Naive thymus-derived CD8-positive, alpha-beta T cell (primary cell): ENCODE measurements at regions not wholly inside any gene's neighbourhood (a gene's known extent, or its start where the extent isn't known, plus 50 kb on each side); places are given as distances from the start of the nearest gene placed in this dataset.
"Not testable (repeated sequence)": the region's sequence is repeated elsewhere in the genome, so short reads cannot be mapped to it uniquely, and the experiment has no call there.

Experiments
- ATAC-seq, 2 donors: fragments of 150-1000 bp; cut with Tn5 transposase in 1 of 2; sonication (Bioruptor Pico), chemical (Tn5 transposase) in 1 of 2; 1 replicate in 1 of 2; 2 replicates in 1 of 2; pipeline ENCODE4 v1.10.0; 2021; ENCODE audit warnings: mild to moderate bottlenecking in 2 of 2, moderate library complexity in 2 of 2
- POLR2A ChIA-PET: fragments of 350-600 bp; sonication (Branson Sonifier 250); formaldehyde crosslinking; loops from one replicate; lab custom pipeline; 2021; ENCODE audit warnings: antibody characterized with exemption; lab: Charles Lee
- DNase-seq, 10 donors: peaks; one replicate each; pipeline versions ENCODE4 v3.0.0 to v3.0.0-alpha.2; 2020 to 2022
- H3K27ac Mint-ChIP-seq, 10 donors: one replicate each; pipeline ENCODE4 v1.8.0; 2020 to 2022; ENCODE audit warnings: mild to moderate bottlenecking in 10 of 10, mixed read lengths in 10 of 10, moderate library complexity in 4 of 10, inconsistent platforms in 1 of 10
- H3K27me3 Mint-ChIP-seq, 5 donors: one replicate each; pipeline ENCODE4 v1.8.0; 2021 to 2022; ENCODE audit warnings: mixed read lengths in 5 of 5
- H3K36me3 Mint-ChIP-seq, 3 donors: one replicate each; pipeline ENCODE4 v1.8.0; 2020 to 2022; ENCODE audit warnings: mixed read lengths in 3 of 3, mild to moderate bottlenecking in 2 of 3, inconsistent platforms in 1 of 3
- H3K4me1 Mint-ChIP-seq, 4 donors: one replicate each; pipeline ENCODE4 v1.8.0; 2021 to 2022; ENCODE audit warnings: mixed read lengths in 4 of 4
- H3K4me3 Mint-ChIP-seq, 10 donors: one replicate each; pipeline ENCODE4 v1.8.0; 2020 to 2022; ENCODE audit warnings: mild to moderate bottlenecking in 10 of 10, mixed read lengths in 10 of 10, moderate library complexity in 6 of 10, inconsistent platforms in 1 of 10
- H3K9me3 Mint-ChIP-seq, 9 donors: one replicate each; pipeline ENCODE4 v1.8.0; 2020 to 2022; ENCODE audit warnings: mixed read lengths in 9 of 9, mild to moderate bottlenecking in 3 of 9, inconsistent platforms in 1 of 9, moderate library complexity in 1 of 9

DNA sequence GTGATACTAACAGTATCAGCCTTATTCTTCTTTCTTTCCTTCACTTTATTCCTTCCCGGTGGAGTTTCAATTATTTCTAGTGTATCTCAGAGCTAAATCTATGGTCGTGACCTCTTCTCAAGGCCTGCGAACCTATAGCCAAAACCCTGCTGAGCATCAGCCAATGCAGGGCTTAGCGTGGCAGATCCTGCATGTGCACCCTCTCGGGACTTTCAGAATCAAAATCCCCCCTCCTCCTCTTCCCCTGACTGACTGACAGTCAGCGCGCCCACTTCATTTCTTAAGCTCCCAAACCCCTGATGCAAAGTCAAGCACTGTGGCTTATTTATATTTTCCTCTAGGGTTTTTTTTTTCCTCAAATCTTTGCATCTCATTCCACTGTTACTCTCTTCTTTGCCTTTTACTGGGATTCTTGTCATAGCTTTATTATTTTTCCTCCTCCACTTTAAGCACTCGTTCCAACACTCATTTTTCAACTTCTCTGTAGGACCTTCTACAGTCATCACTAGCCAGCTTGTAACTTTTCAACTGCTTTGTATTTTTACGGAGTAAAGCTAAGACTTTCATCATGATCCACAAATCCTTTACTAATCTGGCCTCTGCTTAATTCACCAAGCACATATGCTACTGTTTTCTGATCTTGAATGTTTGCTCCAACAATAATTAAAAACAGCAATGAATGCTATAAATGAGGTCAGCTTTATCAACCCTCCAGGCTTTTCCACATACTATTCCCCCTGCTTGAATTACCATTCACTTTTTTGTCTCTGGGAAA is 896.5 kb upstream of the PIK3C3 start:
- POLR2A ChIA-PET: no interaction called here
- Mint-ChIP-seq H3K27me3 (no peaks in the 10 kb centered on the region), H3K4me1 (peaks cover 0 to 2% (median 0%) of the 10 kb centered on the region in 4 donors), H3K36me3 (no peaks in the 10 kb centered on the region), H3K4me3 (no peak overlapping the region), H3K9me3 (peaks cover 2 to 28% (median 14%) of the 10 kb centered on the region in 9 donors), H3K27ac (no peak overlapping the region)
- DNase-seq (no peak), ATAC-seq (no peak)

DNA sequence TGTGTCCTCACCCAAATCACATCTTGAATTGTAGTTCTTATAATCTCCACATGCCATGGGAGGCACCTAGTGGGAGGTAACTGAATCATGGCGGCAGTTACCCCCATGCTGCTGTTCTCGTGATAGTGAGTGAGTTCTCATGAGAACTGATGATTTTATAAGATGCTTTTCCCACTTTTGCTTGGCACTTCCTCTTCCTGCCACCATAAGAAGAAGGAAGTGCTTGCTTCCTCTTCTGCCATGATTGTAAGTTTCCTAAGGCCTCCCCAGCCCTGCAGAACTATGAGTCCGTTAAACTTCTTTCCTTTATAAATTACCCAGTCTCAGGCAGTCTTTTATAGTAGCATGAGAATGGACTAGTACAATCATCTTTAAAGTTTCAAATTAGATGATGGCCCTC is 902.4 kb upstream of the PIK3C3 start:
- POLR2A ChIA-PET: no interaction called here
- DNase-seq: no peak
- Mint-ChIP-seq H3K27me3 (no peaks in the 10 kb centered on the region), H3K4me1 (no peaks in the 10 kb centered on the region), H3K27ac (no peak overlapping the region), H3K9me3 (peaks cover 0 to 30% (median 5%) of the 10 kb centered on the region in 9 donors), H3K4me3 (no peak overlapping the region), H3K36me3 (no peaks in the 10 kb centered on the region)
- ATAC-seq: no peak

DNA sequence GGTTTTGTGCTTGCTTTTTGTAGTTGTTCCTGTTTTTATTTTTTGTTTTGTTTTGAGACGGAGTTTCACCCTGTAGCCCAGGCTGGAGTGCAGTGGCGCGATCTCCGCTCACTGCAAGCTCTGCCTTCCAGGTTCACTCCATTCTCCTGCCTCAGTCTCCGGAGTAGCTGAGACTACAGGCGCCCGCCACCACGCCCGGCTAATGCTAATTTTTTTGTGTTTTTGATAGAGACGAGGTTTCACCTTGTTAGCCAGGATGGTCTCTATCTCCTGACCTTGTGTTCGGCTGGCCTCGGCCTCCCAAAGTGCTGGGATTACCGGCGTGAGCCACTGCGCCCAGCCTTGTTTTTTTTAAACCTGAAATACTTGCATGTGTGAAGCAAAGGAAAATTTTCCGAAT is 908.8 kb upstream of the PIK3C3 start:
- DNase-seq, ATAC-seq, POLR2A ChIA-PET, H3K27ac Mint-ChIP-seq, H3K4me3 Mint-ChIP-seq, H3K4me1 Mint-ChIP-seq, H3K36me3 Mint-ChIP-seq, H3K27me3 Mint-ChIP-seq: not testable (repeated sequence)
- peaks cover 0 to 17% (median 4%) of the 10 kb centered on the region in 9 donors for H3K9me3 Mint-ChIP-seq

GRCh38 chr18:41043876-41044275 is 911.2 kb upstream of the PIK3C3 start:
- Mint-ChIP-seq H3K9me3 (peaks cover 0 to 11% (median 4%) of the 10 kb centered on the region in 9 donors), H3K4me3 (no peak overlapping the region), H3K36me3 (no peaks in the 10 kb centered on the region), H3K27me3 (no peaks in the 10 kb centered on the region), H3K4me1 (no peaks in the 10 kb centered on the region), H3K27ac (no peak overlapping the region)
- ATAC-seq (no peak), DNase-seq (no peak)
- POLR2A ChIA-PET: no interaction called here

- peaks cover 0 to 8% (median 4%) of the 10 kb centered on the region in 9 donors for H3K9me3 Mint-ChIP-seq
- no peaks in the 10 kb centered on the region for H3K4me1 Mint-ChIP-seq
- no peak for ATAC-seq
- no peaks in the 10 kb centered on the region for H3K27me3 Mint-ChIP-seq
- POLR2A ChIA-PET: no interaction called here
- no peaks in the 10 kb centered on the region for H3K36me3 Mint-ChIP-seq
- H3K4me3 Mint-ChIP-seq: no peak overlapping the region
- DNase-seq: no peak
- H3K27ac Mint-ChIP-seq: no peak overlapping the region
These were observed 912.2 kb upstream of the PIK3C3 start for GRCh38 chr18:41042866-41043265.

DNA sequence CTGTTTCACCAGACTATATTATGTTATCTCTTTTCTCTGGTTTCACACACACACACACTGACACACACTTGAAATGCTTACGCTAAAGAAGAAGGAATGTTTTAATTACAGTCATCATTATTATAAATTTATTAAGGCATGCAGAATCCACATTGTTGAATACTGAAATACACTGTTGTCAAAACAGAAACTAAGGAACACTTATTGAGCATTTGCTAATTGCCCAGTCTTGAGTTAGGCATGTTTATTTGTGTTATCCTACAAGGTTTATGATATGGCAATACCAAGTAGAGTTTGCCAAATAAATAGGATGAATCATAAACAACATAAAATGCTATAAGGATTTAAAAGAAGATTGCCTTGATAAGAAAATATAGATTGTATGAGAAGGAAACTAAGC is 917.0 kb upstream of the PIK3C3 start:
- H3K27me3 Mint-ChIP-seq: no peaks in the 10 kb centered on the region
- DNase-seq (no peak), ATAC-seq (no peak)
- POLR2A ChIA-PET: no interaction called here
- H3K27ac Mint-ChIP-seq: no peak overlapping the region
- no peak overlapping the region for H3K4me3 Mint-ChIP-seq
- H3K4me1 Mint-ChIP-seq: no peaks in the 10 kb centered on the region
- peaks cover 0 to 22% (median 7%) of the 10 kb centered on the region in 9 donors for H3K9me3 Mint-ChIP-seq
- no peaks in the 10 kb centered on the region for H3K36me3 Mint-ChIP-seq

DNA sequence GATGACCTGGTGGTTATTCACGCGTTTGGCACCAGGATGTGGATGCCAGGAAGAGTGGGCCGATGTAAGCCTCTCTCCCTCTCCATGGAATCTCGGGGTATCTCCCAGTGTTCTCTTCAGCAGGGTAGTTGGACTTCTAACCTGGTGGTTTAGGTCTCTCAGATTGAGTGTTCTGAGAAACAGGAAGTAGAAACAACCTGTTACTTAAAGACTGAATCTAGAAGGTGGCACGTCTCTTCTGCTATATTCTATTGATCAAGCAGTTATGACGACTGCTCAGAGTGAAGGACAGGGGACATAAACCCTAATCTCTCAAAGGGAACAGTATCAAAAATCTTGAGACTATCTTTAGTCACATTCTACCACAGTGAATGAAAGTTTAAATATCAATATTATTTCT is 918.7 kb upstream of the PIK3C3 start:
- ATAC-seq (no peak), DNase-seq (no peak)
- no peaks in the 10 kb centered on the region for H3K36me3 Mint-ChIP-seq
- H3K9me3 Mint-ChIP-seq: peaks cover 0 to 22% (median 7%) of the 10 kb centered on the region in 9 donors
- no peak overlapping the region for H3K27ac Mint-ChIP-seq
- POLR2A ChIA-PET: no interaction called here
- no peak overlapping the region for H3K4me3 Mint-ChIP-seq
- H3K27me3 Mint-ChIP-seq: no peaks in the 10 kb centered on the region
- no peaks in the 10 kb centered on the region for H3K4me1 Mint-ChIP-seq

- POLR2A ChIA-PET: no interaction called here
- no peaks in the 10 kb centered on the region for H3K27me3 Mint-ChIP-seq
- H3K36me3 Mint-ChIP-seq: no peaks in the 10 kb centered on the region
- DNase-seq (no peak), ATAC-seq (no peak)
- peaks cover 0 to 22% (median 7%) of the 10 kb centered on the region in 9 donors for H3K9me3 Mint-ChIP-seq
- H3K27ac Mint-ChIP-seq: no peak overlapping the region
- H3K4me3 Mint-ChIP-seq: no peak overlapping the region
- no peaks in the 10 kb centered on the region for H3K4me1 Mint-ChIP-seq
These were observed 920.6 kb upstream of the PIK3C3 start for GRCh38 chr18:41034413-41034812.

DNA sequence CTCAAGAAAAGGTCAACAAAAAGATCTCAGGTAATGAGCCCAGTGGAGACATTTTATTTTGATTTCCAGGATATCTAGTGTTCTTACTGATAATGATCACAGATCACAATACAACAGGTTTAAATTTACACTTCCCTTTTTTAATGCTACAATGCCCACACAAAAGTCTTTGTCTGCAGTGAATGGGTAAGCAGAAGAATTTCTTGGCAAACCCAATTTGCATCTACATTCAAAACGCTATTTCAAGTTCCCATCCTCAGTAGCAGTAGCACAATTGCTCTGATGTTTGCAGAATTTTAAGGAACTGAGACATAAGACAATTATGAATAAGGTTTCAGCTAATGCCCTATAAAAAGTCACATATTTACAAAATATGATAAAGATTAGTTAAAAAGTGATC is 929.4 kb upstream of the PIK3C3 start:
- H3K27me3 Mint-ChIP-seq: no peaks in the 10 kb centered on the region
- H3K9me3 Mint-ChIP-seq: peaks cover 0 to 11% (median 3%) of the 10 kb centered on the region in 9 donors
- POLR2A ChIA-PET: no interaction called here
- no peak overlapping the region for H3K4me3 Mint-ChIP-seq
- DNase-seq (no peak), ATAC-seq (no peak)
- H3K36me3 Mint-ChIP-seq: no peaks in the 10 kb centered on the region
- no peaks in the 10 kb centered on the region for H3K4me1 Mint-ChIP-seq
- H3K27ac Mint-ChIP-seq: no peak overlapping the region

DNA sequence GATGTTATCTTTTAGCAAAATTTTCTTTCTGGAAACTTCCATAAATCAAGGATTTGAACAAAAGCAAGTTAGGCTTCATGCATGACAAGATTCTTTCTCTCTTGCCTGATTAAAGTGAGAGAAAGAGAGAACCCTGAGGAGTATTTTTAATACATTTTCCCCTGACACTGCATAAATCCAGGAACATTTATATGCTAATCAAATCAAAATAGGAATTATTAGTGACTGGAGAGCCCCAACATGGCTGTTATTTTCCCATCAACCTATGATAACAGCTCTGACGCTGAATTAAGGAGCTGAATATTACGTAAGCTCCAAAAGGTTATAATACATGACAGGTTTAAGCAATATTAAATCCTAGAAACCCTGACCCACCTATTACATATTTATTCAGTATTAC is 930.2 kb upstream of the PIK3C3 start:
- H3K27me3 Mint-ChIP-seq: no peaks in the 10 kb centered on the region
- H3K27ac Mint-ChIP-seq: no peak overlapping the region
- H3K4me3 Mint-ChIP-seq: no peak overlapping the region
- H3K36me3 Mint-ChIP-seq: no peaks in the 10 kb centered on the region
- H3K4me1 Mint-ChIP-seq: no peaks in the 10 kb centered on the region
- DNase-seq (no peak), ATAC-seq (no peak)
- POLR2A ChIA-PET: no interaction called here
- H3K9me3 Mint-ChIP-seq: peaks cover 0 to 11% (median 2%) of the 10 kb centered on the region in 9 donors

DNA sequence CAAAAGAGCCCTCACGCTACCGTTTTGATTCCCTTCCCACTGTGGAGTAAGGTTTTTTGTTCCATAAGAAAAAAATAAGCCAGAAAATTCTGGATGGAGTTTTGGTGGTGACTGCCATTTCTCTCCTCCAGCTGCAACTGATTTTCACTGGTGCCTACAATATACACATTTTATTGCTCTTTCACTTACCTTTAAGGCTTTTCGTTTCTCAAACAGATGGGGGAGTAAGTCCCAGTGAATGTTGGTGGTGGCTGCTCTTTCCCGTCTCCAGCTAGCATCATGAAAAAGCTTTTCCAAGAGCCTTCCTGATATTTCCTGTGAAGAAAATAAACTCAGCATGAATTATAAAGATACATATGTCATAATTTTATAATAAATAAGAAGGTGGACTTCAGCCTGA is 932.5 kb upstream of the PIK3C3 start:
- Mint-ChIP-seq H3K27ac (no peak overlapping the region), H3K4me1 (no peaks in the 10 kb centered on the region), H3K9me3 (peaks cover 0 to 11% (median 3%) of the 10 kb centered on the region in 9 donors), H3K36me3 (no peaks in the 10 kb centered on the region), H3K4me3 (no peak overlapping the region), H3K27me3 (no peaks in the 10 kb centered on the region)
- POLR2A ChIA-PET: no interaction called here
- ATAC-seq (no peak), DNase-seq (no peak)

DNA sequence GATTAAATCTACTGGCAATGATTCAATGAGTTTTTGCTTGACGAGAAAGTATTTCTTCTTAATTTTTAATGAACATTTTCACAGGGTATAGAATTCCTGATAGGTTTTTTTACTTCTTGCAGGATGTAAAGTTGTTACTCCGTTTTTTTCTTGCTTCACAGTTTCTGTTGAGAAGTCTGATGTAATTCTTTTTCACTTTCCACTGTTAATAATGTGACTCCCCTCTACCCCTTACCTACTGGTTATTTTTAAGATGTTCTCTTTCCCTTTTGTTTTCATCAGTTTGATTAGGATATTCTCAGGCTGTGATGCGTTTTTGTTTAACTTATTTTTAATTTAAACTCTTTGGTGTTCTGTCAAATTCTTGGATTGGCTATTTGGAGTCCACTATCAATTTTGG is 933.9 kb upstream of the PIK3C3 start:
- H3K9me3 Mint-ChIP-seq: peaks cover 0 to 13% (median 5%) of the 10 kb centered on the region in 9 donors
- no peaks in the 10 kb centered on the region for H3K36me3 Mint-ChIP-seq
- POLR2A ChIA-PET: no interaction called here

DNA sequence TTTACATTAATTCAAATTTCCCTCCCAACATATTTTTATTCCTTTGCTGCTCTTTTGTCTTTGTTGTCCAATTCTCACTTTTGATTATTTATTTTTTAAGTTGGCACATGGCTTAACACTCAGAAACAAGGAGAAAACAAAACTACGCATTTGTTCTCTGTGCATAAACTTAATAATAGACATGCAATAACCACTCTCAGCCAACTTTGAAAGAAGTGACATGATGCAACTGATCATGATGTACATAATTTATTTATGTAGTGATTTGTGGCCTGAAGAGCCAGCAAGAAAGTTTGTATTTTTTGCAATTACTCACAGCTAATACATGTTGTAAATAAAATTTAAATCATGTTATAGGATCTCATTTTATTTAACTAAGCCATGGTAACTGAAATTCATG is 942.8 kb upstream of the PIK3C3 start:
- no peak for DNase-seq
- H3K9me3 Mint-ChIP-seq: peaks cover 0 to 46% (median 9%) of the 10 kb centered on the region in 9 donors
- H3K4me3 Mint-ChIP-seq: no peak overlapping the region
- H3K4me1 Mint-ChIP-seq: no peaks in the 10 kb centered on the region
- H3K36me3 Mint-ChIP-seq: no peaks in the 10 kb centered on the region
- ATAC-seq: no peak
- no peaks in the 10 kb centered on the region for H3K27me3 Mint-ChIP-seq
- POLR2A ChIA-PET: no interaction called here
- no peak overlapping the region for H3K27ac Mint-ChIP-seq

More for the DNA sequence above, 933.9 kb upstream of the PIK3C3 start:
- H3K4me3 Mint-ChIP-seq: no peak overlapping the region
- H3K4me1 Mint-ChIP-seq: no peaks in the 10 kb centered on the region
- H3K27ac Mint-ChIP-seq: no peak overlapping the region
- H3K27me3 Mint-ChIP-seq: no peaks in the 10 kb centered on the region
- ATAC-seq (no peak), DNase-seq (no peak)

DNA sequence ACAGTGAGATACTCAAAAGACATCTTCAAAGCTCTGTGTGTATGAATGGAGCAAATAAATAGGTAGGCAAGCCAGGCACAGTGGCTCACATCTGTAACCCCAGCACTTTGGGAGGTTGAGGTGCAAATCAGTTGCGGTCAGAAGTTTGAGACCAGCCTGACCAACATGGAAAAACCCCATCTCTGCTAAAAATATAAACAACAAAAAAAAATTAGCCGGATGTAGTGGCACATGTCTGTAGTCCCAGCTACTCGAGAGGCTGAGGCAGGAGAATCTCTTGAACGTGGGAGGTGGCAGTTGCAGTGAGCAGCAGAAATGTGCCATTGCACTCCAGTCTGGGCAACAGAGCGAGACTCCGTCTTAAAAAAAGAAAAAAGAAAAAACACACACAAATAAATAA is 945.1 kb upstream of the PIK3C3 start:
- Mint-ChIP-seq H3K4me1 (no peaks in the 10 kb centered on the region), H3K27ac (no peak overlapping the region), H3K27me3 (no peaks in the 10 kb centered on the region), H3K36me3 (no peaks in the 10 kb centered on the region), H3K9me3 (peaks cover 0 to 33% (median 6%) of the 10 kb centered on the region in 9 donors), H3K4me3 (no peak overlapping the region)
- peak in 1 of 10 donors; percentile 2 for DNase-seq
- POLR2A ChIA-PET: no interaction called here
- no peak for ATAC-seq
